ENCODE measurements at regions not wholly inside any gene's neighbourhood (a gene's known extent, or its start where the extent isn't known, plus 50 kb on each side); places are given as distances from the start of the nearest gene placed in this dataset.

DNA sequence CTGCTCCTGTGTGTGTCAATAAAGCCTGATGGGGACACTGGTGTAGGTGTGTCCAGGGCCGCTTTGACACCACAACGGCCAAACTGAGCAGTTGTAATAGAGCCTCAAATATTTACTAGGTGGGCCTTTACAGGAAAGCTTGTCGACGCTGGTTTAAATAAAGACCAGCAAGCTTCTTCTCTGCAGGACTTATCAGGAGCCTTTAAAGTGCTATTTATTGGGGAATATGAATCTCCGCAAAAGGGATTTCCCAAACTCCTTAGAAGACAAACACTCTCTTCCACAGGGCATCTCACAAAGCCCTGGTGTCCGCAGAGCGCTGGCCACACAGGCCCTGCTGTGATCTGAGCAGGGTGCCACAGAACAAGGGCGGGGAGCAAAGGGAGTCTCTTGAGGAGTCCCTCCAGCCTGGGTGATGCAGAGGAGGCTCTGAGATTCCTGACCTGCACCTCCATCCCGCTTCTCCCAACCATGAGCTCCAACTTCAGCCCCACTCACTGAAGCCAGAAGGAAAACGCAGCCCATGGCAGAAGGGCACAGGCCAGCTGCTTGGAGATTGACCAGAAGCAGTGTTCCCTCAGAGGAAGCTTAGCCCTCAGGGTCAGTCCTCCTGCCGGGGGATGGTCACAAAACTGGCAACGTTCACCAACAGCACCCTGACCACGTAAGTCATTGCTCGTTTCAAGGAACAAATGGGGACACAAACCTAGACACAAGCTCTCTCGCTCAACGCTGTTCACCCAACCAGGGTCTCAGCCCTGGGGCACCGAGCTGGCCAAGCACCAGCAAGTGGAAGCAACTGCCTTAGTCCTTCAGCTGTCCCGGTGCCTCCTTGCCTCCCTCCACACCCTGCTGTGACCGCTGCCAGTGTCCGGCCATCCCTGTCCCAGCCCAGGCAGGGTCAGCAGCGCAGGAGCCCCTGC is 129.5 kb downstream of the OAT start:
- H3K4me2 ChIP-seq (ENCODE audit: low read length): no peak overlapping the region
- H3K9me2 ChIP-seq (replicated peaks; ENCODE audit: low read length): no peaks in the 10 kb centered on the region
- no peak for DNase-seq
- H3K79me2 ChIP-seq (ENCODE audit: low read length): no peaks in the 10 kb centered on the region
- H3K27ac ChIP-seq (ENCODE audit: low read length): no peak overlapping the region
- no peak for TF ChIP-seq EZH2 (IDR thresholded peaks at IDR 0.05; ENCODE audit: low read length, unreplicated experiment)
- TF ChIP-seq EZH2phosphoT487 (IDR thresholded peaks at IDR 0.05; ENCODE audit: borderline replicate concordance, low read length): no peak
- TF ChIP-seq, protein P1, sequence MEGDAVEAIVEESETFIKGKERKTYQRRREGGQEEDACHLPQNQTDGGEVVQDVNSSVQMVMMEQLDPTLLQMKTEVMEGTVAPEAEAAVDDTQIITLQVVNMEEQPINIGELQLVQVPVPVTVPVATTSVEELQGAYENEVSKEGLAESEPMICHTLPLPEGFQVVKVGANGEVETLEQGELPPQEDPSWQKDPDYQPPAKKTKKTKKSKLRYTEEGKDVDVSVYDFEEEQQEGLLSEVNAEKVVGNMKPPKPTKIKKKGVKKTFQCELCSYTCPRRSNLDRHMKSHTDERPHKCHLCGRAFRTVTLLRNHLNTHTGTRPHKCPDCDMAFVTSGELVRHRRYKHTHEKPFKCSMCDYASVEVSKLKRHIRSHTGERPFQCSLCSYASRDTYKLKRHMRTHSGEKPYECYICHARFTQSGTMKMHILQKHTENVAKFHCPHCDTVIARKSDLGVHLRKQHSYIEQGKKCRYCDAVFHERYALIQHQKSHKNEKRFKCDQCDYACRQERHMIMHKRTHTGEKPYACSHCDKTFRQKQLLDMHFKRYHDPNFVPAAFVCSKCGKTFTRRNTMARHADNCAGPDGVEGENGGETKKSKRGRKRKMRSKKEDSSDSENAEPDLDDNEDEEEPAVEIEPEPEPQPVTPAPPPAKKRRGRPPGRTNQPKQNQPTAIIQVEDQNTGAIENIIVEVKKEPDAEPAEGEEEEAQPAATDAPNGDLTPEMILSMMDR (conservative IDR thresholded peaks at IDR 0.05; ENCODE audit: low read depth, low read length): no peak
- no peaks in the 10 kb centered on the region for H4K20me1 ChIP-seq (ENCODE audit: low read length)
- no peak overlapping the region for H3K4me3 ChIP-seq (ENCODE audit: low read length)
- no peaks in the 10 kb centered on the region for H3K9me3 ChIP-seq (ENCODE audit: low read length)
- ATAC-seq: no peak
- intact Hi-C loops (cut with micrococcal nuclease): no loop called here
- CTCF ChIA-PET: no interaction called here
- no peaks in the 10 kb centered on the region for H3K4me1 ChIP-seq (ENCODE audit: insufficient read depth, low read length)
- no peaks in the 10 kb centered on the region for H3K36me3 ChIP-seq (ENCODE audit: low read depth, low read length)
- POLR2A ChIA-PET (ENCODE audit: unreplicated experiment): no interaction called here
- BruUV-seq (replicated peaks): no TSS peak
- H3F3A ChIP-seq (ENCODE audit: low read length, unreplicated experiment): no peaks in the 10 kb centered on the region
- no peaks in the 10 kb centered on the region for H3K27me3 ChIP-seq (ENCODE audit: low read length)
- H2AFZ ChIP-seq (ENCODE audit: low read length): no peak overlapping the region
- no peak overlapping the region for H3K9ac ChIP-seq (ENCODE audit: low read length)

DNA sequence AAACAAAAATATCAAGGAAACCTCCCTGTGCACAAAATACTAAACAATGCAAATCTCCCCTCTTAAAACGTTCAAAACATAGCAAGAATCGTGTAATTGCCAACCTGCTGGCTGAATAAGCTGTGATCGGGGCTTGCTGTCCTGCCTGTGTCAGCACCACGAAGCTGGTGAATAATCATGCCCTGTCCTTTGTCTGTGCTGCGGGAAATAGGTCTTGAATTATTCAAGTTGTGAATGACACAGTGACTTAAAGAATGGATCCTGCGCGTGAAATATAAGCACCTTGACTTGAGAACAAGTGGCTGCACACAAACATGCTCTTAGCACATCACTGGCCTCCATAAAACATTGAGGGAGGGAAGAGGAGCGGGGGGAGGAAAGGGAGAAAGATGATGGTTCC is 130.2 kb downstream of the OAT start:
- ATAC-seq (no peak), DNase-seq (no peak)
- no peaks in the 10 kb centered on the region for H3K9me2 ChIP-seq (replicated peaks; ENCODE audit: low read length)
- ChIA-PET POLR2A (ENCODE audit: unreplicated experiment) (no interaction called here), CTCF (no interaction called here)
- no peak overlapping the region for H2AFZ ChIP-seq (ENCODE audit: low read length)
- H3K4me3 ChIP-seq (ENCODE audit: low read length): no peak overlapping the region
- TF ChIP-seq EZH2 (IDR thresholded peaks at IDR 0.05; ENCODE audit: low read length, unreplicated experiment) (no peak), EZH2phosphoT487 (IDR thresholded peaks at IDR 0.05; ENCODE audit: borderline replicate concordance, low read length) (no peak)
- TF ChIP-seq, protein P1 (conservative IDR thresholded peaks at IDR 0.05; ENCODE audit: low read depth, low read length): no peak
- H4K20me1 ChIP-seq (ENCODE audit: low read length): no peaks in the 10 kb centered on the region
- no peaks in the 10 kb centered on the region for H3F3A ChIP-seq (ENCODE audit: low read length, unreplicated experiment)
- no peaks in the 10 kb centered on the region for H3K4me1 ChIP-seq (ENCODE audit: insufficient read depth, low read length)
- BruUV-seq (replicated peaks): no TSS peak
- intact Hi-C loops (cut with micrococcal nuclease): no loop called here
- H3K36me3 ChIP-seq (ENCODE audit: low read depth, low read length): no peaks in the 10 kb centered on the region
- no peak overlapping the region for H3K27ac ChIP-seq (ENCODE audit: low read length)
- no peaks in the 10 kb centered on the region for H3K79me2 ChIP-seq (ENCODE audit: low read length)
- no peaks in the 10 kb centered on the region for H3K27me3 ChIP-seq (ENCODE audit: low read length)
- no peak overlapping the region for H3K4me2 ChIP-seq (ENCODE audit: low read length)
- no peak overlapping the region for H3K9ac ChIP-seq (ENCODE audit: low read length)
- no peaks in the 10 kb centered on the region for H3K9me3 ChIP-seq (ENCODE audit: low read length)

DNA sequence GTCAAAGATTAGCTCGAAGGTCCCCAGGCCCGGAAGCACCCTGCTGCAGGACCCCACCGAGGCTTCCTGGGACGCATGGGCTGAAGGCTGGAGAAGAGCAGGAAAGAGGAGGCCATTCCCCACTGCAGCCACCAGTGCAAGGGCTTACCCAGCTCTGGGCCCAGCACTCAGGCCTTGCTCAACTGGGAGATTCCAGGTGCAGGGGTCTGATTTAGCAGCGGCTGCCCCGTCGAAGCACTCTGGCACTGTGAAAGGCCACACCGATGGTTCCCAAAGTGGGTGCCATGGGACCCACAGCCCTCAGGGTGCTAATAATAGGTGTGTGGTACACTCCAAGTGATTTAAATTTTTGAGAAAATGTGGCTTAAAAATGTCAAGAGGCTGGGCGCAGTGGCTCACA is 130.9 kb downstream of the OAT start:
- Histone ChIP-seq H3K27ac (ENCODE audit: low read length) (no peak overlapping the region), H3K79me2 (ENCODE audit: low read length) (no peaks in the 10 kb centered on the region), H3K9me3 (ENCODE audit: low read length) (no peaks in the 10 kb centered on the region), H3K9ac (ENCODE audit: low read length) (no peak overlapping the region), H3F3A (ENCODE audit: low read length, unreplicated experiment) (no peaks in the 10 kb centered on the region), H3K4me3 (ENCODE audit: low read length) (no peak overlapping the region), H3K27me3 (ENCODE audit: low read length) (no peaks in the 10 kb centered on the region), H2AFZ (ENCODE audit: low read length) (no peak overlapping the region), H3K9me2 (replicated peaks; ENCODE audit: low read length) (no peaks in the 10 kb centered on the region), H3K36me3 (ENCODE audit: low read depth, low read length) (no peaks in the 10 kb centered on the region), H3K4me1 (ENCODE audit: insufficient read depth, low read length) (no peaks in the 10 kb centered on the region), H3K4me2 (ENCODE audit: low read length) (no peak overlapping the region), H4K20me1 (ENCODE audit: low read length) (no peaks in the 10 kb centered on the region)
- CTCF ChIA-PET: no interaction called here
- POLR2A ChIA-PET (ENCODE audit: unreplicated experiment): no interaction called here
- BruUV-seq (replicated peaks): no TSS peak
- ATAC-seq (no peak), DNase-seq (no peak)
- no peak for TF ChIP-seq EZH2phosphoT487 (IDR thresholded peaks at IDR 0.05; ENCODE audit: borderline replicate concordance, low read length)
- TF ChIP-seq, protein P1 (conservative IDR thresholded peaks at IDR 0.05; ENCODE audit: low read depth, low read length): no peak
- intact Hi-C loops (cut with micrococcal nuclease): no loop called here
